ENCODE measurements at regions not wholly inside any gene's neighbourhood (a gene's known extent, or its start where the extent isn't known, plus 50 kb on each side); places are given as distances from the start of the nearest gene placed in this dataset.

GRCh38 chr3:177966493-177966892 lies 569.7 kb upstream of the KCNMB2 start:
- no peak for DNase-seq (ENCODE audit: extremely low read depth in 1 of 11, low read depth in 9 of 11, low spot score in 4 of 11)

GRCh38 chr3:177968891-177969290 lies 567.3 kb upstream of the KCNMB2 start:
- no peak for DNase-seq (ENCODE audit: extremely low read depth in 1 of 11, low read depth in 9 of 11, low spot score in 4 of 11)

GRCh38 chr3:177973241-177973840 lies 562.9 kb upstream of the KCNMB2 start:
- DNase-seq (ENCODE audit: extremely low read depth in 1 of 11, low read depth in 9 of 11, low spot score in 4 of 11): no peak

DNA sequence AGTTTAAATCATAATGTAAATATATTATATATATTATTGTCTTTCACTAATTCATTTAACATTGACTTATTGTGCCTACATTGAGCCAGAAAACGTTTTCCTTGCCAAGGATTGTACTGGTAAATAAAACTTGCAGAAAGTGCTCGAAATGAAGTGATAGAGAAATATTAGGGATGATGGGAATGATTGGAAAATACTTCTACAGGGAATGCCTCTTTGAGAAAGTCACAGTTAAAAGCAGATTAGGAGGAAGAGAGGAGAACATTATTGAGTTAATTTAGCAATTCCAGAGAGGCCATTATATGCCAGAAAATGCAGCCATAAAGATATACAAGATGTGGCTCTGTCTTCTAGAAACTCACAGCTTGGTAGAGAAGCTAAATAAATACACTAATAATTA lies 560.0 kb upstream of the KCNMB2 start:
- DNase-seq (ENCODE audit: extremely low read depth in 1 of 11, low read depth in 9 of 11, low spot score in 4 of 11): no peak

DNA sequence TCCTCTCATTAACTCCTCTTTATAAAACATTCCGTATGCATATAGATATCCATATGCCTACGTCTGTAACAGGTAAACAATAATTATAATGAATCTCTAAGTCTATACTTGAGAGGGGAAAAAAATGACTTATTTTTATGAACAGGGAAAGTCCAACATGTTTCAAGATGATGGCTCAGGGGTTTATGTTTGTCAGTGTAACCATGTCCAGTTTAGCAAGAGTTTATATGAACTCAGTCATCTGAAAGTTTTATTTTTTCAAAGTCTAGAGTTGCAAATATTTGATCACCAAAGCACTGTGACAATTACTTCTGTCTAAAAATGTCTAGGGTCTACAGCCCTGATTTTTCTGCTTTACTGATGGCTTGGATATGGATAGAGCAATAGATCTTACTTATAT lies 559.4 kb upstream of the KCNMB2 start:
- DNase-seq (ENCODE audit: extremely low read depth in 1 of 11, low read depth in 9 of 11, low spot score in 4 of 11): no peak

GRCh38 chr3:177977381-177978158 lies 558.7 kb upstream of the KCNMB2 start:
- DNase-seq (ENCODE audit: extremely low read depth in 1 of 11, low read depth in 9 of 11, low spot score in 4 of 11): no peak

DNA sequence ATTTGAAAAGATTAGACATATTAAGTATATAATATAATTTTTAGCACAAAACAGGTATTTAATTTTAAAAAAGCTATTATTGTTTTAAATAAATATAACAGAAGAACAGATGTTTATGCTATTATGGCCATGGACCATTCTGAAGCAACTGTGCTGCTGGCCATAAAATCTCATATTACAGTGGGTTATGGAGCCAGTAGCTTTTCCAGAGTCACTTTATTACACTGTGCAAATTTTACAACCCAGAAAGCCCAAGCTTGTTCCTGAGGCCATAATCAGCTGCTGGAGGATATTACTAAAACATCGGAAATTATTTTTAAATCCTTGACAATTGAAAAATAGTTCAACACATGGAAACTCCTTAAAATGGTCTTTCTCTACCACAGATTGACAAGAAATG lies 557.3 kb upstream of the KCNMB2 start:
- DNase-seq (ENCODE audit: extremely low read depth in 1 of 11, low read depth in 9 of 11, low spot score in 4 of 11): no peak

DNA sequence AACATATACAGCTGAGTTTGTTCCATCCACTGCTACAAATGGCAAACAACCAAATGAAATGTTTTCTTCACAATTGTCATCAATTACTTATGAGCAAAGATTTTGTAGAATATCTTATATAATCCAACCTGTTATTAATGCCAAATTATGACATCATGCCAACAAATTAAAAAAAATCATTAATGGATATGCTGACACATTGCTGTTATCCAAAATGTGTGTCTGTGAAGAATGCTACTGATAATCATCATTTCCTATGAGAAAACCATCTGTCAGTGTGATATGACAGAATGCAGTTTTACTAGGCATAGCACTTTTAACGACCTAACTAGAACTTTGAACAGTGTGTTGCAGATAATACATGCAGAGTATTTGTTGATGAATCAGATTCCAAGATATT lies 556.5 kb upstream of the KCNMB2 start:
- no peak for DNase-seq (ENCODE audit: extremely low read depth in 1 of 11, low read depth in 9 of 11, low spot score in 4 of 11)

- no peak for DNase-seq (ENCODE audit: extremely low read depth in 1 of 11, low read depth in 9 of 11, low spot score in 4 of 11)
These were observed 554.7 kb upstream of the KCNMB2 start for GRCh38 chr3:177981576-177981975.

DNA sequence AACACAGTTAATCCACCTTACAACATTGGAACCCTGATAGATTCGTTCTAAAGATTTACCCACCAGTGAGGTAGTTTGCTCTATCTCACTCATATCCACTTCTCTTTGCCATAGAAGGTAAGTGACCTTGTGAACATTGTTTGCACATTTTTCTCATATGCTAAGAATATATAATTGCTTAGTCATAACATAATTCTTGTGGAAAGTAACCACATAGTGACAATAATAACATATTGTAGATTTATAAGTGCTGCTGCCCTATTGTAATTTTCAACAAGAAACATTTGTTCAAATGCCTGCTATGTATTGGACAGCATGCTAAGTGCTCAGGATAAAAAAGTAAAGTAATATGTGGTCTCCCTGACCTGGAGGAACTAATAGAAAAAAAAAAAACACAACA lies 554.2 kb upstream of the KCNMB2 start:
- DNase-seq (ENCODE audit: extremely low read depth in 1 of 11, low read depth in 9 of 11, low spot score in 4 of 11): no peak

DNA sequence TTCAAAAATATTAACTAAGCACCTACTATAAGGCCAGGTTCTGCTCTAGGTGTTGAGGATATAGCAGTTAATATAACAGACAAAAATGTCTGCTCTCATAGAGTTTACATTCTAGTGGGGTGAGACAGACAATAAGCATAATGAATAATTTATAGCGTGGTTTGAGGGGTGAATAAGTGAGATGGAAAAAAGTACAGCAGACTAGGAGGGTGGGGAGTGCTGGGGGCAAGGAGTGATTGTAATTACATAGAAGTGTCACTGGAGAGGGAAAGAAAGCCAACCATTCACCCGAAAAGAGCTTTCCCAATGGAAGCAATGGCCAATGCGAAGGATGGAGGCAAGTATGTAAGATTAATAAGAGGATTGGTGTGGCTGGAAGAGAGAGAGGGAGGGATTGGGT lies 552.9 kb upstream of the KCNMB2 start:
- no peak for DNase-seq (ENCODE audit: extremely low read depth in 1 of 11, low read depth in 9 of 11, low spot score in 4 of 11)

GRCh38 chr3:177992993-177993970 lies 543.0 kb upstream of the KCNMB2 start:
- no peak for DNase-seq (ENCODE audit: extremely low read depth in 1 of 11, low read depth in 9 of 11, low spot score in 4 of 11)

DNA sequence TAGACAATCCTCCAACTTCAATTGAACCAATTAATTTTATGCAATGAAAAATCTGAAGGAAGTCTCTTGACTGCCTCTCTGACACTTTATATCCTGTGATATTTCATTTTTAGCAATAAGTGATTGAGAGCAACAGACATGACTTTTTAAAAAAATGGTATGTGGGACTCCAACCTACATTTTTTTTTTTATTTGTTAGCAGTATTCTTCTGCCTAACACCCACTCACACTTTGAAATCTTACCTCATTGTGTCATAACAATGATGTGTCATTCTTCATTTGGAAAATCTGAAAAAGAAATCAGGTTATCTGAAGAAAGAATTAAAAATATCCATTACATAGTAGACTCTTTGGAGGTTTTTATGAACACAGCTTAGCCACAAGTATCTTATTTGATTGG lies 541.3 kb upstream of the KCNMB2 start:
- DNase-seq (ENCODE audit: extremely low read depth in 1 of 11, low read depth in 9 of 11, low spot score in 4 of 11): no peak

DNA sequence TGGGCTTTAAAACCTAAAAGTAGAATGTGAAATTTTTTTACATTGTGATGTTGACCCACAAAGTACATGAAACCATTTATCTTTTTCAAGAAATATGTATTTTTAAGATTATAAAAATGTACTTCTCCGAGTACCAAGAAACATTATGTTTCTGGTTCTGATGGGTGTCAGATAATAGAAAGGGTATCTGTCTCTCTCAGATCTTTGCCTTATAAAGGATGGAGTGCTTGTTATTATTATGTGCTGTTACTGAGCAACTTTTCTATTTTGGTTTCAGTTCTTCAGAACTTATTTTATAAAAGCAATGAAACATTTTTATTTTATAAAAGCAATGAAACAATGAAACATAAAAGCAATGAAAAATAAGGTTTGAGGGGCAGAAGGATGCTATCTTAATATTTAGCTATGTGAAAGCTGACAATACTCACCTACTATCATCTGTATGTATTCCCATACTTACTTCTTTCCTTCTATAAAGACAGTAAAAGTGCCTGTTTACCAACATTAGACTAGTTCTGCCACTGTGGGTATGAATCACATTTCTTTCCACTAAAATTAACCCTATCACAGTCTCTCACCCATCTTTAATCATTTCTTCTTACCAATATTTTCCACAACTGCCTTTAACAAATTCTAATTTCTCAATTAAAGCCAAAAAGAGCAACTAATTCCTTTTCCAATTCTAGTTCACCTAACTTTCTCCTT lies 540.7 kb upstream of the KCNMB2 start:
- no peak for DNase-seq (ENCODE audit: extremely low read depth in 1 of 11, low read depth in 9 of 11, low spot score in 4 of 11)

GRCh38 chr3:178001670-178002101 lies 534.5 kb upstream of the KCNMB2 start:
- DNase-seq (ENCODE audit: extremely low read depth in 1 of 11, low read depth in 9 of 11, low spot score in 4 of 11): no peak

DNA sequence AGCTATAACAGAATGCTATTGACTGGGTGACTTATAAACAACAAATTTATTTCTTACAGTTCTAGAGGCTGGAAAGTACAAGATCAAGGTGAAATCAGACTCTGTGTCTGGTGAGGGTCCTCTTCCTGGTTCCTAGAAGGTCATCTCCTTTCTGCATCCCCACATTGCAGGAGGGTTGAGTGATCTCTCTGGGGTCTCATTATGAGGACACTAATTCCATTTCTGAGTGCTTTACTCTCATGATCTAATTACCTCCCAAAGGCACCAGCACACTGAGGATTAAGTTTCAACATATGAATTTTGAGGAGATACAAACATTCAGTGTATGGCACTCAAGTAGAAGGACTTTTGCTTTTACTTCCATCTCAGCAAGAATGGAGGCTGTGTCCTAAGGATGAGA lies 534.1 kb upstream of the KCNMB2 start:
- no peak for DNase-seq (ENCODE audit: extremely low read depth in 1 of 11, low read depth in 9 of 11, low spot score in 4 of 11)

DNA sequence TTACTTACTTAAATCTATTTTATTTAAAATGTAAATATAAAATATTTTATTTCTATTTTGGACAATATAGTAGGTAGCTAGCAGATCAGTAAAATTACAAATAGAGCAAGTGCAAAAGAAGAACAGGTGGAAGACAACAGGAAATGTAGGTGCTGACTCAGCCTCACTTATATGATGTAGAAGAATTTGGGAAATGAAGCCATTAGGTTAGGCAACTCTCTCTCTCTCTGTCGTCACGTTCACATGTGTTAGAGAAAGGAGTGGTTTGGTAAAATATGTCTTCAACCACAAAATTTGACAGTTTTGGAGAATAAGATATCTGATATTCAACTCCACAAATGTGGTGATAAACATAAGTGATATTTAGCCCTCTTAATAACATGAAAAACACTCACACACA lies 532.5 kb upstream of the KCNMB2 start:
- DNase-seq (ENCODE audit: extremely low read depth in 1 of 11, low read depth in 9 of 11, low spot score in 4 of 11): no peak

DNA sequence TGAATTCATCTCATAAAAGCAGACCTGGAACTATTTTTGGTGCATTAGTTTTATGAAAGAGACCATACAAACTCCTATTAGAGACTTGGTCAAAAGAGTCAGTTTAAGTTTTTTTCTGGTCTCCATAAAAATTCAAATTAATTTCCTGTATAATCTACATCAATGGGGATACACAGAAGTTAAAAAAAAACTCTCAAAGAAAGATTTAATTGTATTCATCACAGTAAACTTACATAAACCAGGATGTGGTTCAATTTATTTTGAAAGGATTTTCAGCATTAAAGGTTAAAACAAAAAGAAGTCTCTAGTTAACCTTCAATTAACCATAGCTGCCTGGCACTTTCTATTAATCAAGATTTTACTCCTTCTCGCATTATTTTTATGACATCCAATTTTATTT lies 530.3 kb upstream of the KCNMB2 start:
- no peak for DNase-seq (ENCODE audit: extremely low read depth in 1 of 11, low read depth in 9 of 11, low spot score in 4 of 11)

DNA sequence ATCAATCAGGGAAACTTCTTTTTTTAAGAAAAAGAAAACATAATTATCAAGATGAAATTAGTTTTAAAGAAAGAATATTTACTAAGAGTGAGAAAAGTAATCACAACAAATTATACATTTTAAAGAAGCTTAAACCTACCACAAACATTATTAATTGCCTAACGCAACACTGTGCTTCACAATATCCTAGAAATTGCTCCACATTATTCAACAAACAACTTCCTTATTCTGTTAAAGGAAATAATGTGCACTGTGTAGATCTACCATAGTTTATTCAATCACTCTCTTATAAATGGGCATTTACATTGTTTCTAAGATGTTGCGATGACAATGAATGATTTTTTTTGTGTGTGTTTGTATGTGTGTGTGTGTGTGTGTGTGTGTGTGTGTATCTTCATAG lies 525.9 kb upstream of the KCNMB2 start:
- DNase-seq (ENCODE audit: extremely low read depth in 1 of 11, low read depth in 9 of 11, low spot score in 4 of 11): no peak

Measured in renal cortex interstitium (tissue), 11 donors.